Activated CD8-positive, alpha-beta memory T cell treated with anti-CD3 and anti-CD28 coated beads, Interleukin-2, amount 50 U/mL, for 48 hours (primary cell): ENCODE measurements at regions not wholly inside any gene's neighbourhood (a gene's known extent, or its start where the extent isn't known, plus 50 kb on each side); places are given as distances from the start of the nearest gene placed in this dataset.
"Not testable (repeated sequence)": the region's sequence is repeated elsewhere in the genome, so short reads cannot be mapped to it uniquely, and the experiment has no call there.

ENCODE experiments used
- DNase-seq: peaks from one replicate; pipeline ENCODE4 v3.0.0-alpha.2; 2020

DNA sequence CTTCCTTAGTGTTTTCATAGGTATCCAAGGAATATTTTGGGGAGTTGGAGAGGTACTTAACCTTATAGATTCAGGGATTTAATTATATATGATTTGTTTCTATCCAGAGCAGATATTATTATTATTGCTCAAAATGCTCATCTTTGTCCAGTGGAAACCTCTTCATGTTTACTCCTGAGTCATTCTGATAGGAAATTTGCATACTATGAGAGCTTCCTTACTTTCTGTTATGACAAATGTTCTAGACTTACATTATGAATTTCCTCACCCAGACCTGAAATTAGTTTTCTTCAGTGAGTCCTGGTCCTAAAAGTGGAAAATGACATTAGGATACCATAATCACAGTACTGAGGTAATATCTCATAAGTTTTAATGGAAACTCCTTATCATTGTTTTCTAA lies 57.5 kb upstream of the PLPPR5 start:
- no peak for DNase-seq

DNA sequence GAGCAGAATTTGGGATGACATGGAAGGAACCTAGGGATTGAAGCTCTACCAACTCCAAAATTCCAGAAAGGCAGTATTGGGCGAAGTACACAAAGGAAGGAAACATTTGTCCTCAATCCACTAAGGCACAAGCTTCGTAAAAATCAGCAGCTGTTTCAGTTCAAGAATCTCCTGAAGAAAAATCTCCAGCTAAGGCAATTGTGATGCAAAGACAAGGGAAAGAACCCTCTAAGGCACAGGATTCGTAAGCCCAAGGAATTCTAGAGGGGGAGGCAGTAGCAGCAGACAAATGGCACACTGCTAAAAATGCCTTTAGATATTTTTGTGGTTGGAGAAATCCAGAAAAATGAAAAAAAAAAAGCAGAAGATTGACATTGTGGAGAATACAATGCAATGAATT lies 64.5 kb upstream of the PLPPR5 start:
- no peak for DNase-seq

DNA sequence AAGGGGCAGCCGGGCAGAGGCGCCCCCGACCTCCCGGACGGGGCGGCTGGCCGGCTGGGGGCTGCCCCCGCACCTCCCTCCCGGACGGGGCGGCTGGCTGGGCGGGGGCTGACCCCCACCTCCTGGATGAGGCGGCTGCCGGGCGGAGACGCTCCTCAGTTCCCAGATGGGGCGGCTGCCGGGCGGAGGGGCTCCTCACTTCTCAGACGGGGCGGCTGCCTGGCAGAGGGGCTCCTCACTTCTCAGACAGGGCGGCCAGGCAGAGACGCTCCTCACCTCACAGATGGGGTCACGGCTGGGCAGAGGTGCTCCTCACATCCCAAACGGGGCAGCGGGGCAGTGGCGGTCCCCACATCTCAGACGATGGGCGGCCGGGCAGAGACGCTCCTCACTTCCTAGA lies 73.9 kb upstream of the PLPPR5 start:
- DNase-seq: not testable (repeated sequence)

DNA sequence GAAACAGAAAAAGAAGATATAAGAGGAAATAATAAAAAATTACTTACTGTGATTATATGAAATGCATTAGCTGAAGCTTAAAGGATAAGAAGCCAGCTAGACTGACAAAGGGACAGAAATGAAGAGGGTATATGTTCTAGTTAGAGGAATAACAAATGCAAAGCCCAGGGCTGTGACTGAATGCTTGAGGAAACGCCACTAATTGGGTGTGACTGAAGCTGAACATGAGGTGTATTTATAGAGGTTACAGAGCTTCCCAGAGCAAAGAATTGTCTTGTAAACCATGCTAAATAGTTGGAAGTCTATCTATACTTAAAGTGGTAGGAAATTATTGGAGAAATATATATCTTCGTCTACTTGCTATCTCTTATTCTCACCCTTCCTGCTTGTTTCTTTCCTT lies 77.7 kb upstream of the PLPPR5 start:
- DNase-seq: no peak

DNA sequence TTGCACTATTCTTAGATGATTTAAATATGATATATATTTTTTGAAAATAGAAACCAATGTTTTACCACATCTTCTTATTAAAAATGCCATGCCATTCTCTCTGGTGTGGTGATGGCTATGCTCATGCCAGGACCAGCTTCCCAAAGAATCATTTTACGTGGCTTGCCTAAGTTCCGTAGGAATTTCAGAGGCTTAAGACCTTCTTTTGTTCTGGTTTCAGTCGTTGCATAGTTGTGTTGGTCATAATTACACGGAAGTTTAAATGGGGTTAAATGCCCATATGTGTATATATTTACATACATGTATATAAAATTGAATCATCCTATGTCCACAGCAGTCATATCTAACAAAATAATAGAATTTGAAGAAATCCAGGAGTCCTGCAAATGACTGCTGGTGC lies 78.7 kb upstream of the PLPPR5 start:
- DNase-seq: no peak

DNA sequence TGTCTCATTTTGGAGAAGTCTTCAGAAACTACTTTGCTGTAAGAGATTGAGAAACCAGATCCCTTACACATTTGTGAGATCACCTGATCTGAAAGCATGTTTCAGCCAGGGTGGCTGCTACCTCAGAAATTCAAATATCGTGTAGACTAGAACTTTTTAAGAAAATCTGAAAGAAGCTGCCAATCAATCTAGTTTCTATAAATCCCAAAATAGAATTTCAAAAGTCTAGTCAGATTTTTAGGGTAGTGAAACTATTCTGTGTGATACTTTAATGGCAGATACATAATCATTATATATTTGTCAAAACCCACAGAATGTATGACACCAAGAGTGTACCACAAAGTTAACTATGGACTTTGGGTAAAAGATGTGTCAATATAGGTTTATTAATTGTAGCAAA lies 79.9 kb upstream of the PLPPR5 start:
- DNase-seq: no peak

DNA sequence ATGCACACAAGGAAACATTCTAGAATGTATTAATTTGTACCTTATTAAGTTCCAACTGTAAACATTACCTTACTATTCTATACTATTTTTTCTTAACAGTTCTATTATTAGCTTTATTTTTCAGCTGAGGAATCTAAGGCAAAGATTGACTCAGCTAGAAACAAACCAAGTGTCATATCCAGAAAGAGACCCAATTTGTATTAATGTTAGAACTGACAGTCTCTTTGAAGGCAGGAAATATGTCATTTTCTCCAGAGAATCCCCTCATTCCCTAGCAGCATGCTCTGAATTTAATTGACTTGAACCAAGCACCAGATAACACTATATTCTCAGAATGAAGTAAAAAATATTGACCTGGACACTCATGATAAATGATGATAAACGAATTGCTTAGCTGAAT lies 81.4 kb upstream of the PLPPR5 start:
- no peak for DNase-seq

DNA sequence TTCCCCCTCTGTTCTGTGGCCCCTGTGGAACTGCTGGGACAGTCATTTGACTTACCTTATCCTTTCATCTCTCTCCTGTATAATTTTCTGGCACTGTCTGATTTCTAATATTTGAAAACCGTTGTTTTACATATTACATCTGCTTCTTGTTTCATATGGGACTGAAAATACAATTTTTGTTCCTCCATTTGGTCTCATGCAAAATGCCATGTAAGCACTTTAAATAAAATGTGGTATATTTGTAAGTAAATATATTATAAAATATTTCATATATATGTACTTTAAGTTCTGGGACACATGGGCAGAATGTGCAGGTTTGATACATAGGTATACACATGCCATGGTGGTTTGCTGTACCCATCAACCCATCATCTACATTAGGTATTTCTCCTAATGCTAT lies 93.9 kb upstream of the PLPPR5 start:
- no peak for DNase-seq

DNA sequence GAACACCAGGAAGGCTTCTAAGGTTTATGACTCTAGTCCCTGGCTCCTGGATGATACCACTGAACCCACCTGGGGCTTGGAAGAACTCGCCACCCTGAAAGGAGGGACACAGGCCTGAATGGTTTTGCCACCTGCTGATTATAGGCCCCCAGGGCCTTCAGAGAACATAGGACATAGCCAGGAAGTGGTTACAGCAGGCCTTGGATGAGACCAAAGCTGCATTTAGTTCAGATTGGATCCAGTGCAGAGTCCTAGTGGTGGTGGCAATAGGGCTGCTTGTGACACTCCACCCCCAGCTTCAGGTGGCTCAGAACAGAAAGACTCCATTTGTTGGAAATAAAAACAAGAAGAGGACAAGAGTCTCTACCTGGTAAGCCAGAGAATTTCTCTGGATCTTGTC lies 101.6 kb upstream of the PLPPR5 start:
- no peak for DNase-seq

DNA sequence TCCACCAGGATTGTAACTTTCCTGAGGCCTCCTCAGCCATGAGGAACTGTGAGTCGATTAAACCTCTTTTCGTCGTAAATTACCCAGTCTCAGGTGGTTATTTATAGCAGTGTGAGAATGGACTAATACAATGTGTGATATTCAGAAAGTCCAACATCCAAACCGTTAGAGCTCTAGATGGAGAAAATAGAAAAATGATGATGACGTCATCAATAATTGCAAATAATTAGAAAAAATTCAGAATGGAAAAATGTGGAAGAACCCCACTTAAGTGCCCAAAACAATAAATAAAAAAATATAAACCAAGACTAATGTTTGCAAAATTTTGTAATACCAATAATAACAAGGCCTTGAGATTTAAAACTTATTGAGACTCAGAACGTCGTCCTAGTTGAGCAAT lies 103.0 kb upstream of the PLPPR5 start:
- DNase-seq: no peak

DNA sequence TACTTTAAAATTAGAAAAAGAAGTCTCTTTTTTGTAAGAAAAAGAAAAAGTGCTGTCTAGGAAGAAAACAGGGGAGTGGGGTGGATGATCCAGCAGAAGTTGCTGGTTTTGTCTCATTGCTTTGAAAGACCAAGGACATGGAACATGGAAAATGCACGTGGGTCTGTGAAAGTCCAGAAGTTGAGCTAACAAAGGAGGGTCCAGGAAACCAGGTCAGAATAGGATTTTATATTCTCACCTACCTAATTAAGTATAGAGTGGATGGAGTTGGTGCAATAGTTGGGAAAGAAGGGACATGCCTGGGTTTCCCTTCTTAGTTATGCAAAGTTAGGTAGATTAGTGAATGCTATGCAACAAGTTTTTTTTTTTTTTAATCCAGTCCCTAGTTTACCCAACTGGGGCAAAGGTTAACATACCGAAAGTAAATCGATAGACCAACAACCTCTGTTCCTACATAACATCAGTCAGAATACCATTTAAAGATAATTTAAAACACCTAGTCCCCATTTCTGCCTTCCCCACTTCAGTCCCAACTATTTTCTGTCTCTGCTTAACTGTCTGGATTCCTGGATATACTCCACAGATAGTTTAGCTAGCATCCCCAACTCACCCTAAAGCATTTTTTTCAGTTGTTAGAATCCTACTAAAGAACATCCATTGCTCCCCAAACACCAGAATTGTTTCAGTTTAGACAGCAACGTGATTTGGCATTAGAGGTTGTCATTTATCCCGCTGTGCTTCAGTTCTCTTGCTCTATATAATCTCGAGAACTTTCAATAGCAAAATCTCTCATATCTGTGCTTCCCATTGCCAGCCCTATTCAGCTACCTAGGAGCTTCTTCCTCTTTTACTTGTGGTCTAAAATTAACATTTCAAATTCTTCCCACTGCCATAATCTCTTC lies 105.7 kb upstream of the PLPPR5 start:
- no peak for DNase-seq

DNA sequence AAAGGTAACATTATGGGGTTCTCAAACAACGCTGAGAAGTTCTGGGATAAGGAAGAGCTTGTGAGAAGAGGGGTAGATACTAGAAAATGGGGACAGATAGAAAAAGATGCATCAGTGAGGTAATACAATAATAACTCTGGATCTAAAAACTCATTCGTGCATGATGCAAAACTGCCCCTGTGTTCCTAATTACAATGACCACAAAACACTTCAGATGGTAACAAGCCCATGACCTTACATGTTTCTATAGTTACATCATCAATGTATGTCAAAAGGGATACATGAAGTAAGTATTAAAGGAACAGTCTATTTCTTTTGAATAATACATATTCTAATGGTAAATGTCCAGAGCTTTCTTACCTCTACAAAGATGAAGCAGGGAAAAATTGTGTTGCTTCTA lies 110.6 kb upstream of the PLPPR5 start:
- DNase-seq: no peak

DNA sequence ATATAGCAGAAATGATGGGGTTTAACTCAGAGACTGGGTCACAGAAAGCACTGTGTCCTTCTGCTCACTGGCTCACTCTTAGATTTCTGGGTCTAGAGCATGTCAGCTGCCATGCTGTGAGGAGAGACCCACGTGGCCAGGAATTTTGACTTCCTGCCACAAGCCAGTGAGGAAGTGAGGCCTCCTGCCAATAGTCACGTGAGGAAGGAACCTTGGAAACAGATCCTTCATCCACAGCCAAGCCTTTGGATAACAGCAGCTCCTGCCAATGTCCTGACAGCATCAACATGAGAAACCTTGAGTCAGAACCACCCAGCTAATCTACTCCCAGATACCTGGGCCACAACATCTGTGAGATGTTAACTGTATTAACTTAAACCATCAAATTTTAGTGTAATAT lies 114.5 kb upstream of the PLPPR5 start:
- no peak for DNase-seq

DNA sequence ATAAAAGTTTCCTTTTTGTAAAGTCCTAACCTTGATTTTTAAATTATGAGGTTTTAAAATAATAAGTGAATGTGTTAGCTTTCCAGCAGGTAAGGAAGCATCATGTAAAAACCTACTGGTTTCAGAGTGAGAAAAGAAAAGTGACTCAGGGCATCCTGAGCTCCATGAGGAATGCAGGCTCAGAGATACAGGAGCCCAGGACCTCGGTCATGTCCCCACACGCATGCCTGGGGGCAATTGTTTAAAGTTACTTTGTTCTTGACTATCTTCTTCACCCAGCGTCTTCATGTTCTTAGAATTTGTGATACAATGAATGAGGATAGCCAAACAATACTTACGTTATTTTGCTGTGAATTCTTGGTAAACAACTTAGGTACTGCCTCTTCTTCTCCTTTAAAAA lies 117.4 kb upstream of the PLPPR5 start:
- no peak for DNase-seq

DNA sequence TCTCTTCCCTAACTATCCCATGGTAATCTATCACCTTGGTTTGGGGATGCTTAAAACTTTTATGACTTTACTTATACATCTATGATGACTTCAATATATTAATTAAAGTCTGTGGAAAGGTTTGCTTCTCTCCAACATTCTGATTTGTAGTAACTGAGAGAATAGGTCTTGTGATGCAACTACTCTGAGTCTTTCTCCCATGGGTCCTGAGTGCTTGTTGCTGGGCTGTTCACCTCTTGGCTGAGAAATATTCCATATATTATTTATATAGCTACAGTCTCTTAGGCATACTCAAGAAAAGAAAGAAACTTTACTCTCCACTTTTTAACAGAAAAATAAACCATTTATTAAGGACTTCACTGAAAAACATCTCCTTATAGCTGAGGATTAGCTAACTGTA lies 119.3 kb upstream of the PLPPR5 start:
- no peak for DNase-seq

DNA sequence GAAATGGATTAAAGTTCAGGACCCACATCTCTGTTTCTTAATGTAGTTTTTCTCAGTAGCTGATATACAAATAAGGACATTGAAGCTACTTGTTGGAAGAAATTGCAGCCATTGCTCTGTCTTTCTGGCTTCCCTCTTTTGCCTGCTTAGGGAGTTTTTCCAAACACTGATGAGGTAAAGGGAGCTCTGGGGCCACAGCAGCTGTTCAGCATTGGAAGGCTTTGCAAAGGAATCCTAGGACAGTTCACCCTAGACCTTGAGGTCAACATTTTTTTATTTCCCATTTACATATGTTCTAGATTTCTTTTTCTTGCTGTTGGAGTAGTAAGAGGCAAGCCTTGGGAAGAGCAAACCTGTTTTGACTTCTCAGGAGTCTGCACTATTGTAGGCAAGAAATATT lies 126.9 kb upstream of the PLPPR5 start:
- no peak for DNase-seq

DNA sequence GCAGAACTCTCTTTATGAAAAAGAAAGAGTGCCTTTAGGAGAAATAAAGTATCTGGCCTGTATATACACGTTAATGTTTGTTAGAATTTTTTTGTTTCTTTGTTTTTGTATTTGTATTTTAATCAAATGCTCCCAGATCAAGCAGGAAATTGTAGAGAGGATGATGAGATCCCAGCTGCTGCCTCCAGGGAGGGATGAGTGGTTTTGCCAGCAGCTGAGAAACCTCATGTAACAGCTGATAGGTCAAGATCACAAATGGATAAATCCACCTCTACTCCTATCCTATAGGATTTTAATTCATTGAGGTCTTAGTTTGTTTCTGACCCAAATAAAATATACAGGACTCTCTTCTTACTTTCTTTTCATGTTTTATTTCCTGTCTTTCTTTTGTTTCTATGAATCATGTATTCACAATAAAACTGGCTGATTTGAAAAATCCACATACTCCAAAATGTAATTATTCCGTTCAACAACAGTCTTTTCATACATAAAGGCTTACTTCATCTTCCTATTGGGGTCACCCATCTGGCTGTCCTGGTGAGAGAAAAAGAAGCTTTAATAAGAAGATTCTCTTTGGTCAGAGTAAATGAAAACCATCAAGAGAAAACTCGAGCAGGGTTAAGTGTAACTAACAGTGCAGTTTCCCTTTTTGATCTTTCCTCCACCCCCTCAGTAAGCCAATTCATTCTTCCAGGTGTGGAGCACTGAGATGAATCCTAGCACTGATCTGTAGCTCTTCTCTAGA lies 129.3 kb upstream of the PLPPR5 start:
- no peak for DNase-seq

DNA sequence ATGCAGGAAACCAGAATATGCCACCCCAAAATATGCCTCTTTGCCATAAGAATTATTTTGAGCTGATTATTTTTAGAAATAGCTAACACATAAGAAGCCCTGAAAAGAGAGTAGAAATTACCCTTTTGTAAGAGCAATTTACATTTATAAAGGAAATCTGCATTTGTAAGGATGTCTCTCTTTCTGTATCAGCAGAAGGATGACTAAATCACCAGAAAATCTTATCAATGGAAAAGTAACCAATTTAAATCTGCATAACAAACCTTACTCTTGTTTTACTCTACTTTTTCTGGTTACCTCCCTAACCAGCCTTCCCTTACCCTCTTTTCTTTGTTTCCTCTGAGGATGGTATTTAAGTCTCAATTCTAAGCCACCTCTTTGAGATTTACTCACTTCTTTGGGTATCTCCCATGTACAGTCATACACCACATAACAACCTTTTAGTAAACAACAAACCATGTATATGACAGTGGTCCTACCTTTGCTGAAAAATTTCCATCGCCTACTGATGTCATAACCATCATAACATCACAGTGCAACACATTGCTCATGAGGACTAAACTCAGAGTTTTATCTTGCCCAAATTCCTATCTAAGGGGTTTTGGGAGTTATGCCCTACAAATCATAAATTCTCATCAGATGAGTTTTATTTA lies 126.6 kb upstream of the PLPPR4 start:
- no peak for DNase-seq

DNA sequence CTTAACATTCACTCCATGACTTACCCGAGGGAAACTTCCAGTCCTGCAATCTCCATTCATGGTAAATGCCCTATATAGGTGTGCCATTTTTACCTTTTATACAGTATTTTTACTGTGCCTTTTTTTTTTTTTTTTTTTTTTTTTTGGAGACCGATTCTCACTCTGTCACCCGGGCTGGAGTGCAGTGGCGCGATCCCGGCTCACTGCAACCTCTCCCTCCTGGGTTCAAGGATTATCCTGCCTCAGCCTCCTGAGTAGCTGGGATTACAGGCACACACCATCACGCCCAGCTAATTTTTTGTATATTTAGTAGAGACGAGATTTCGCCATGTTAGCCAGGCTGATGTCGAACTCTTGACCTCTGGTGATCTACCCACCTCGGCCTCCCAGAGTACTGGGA lies 124.4 kb upstream of the PLPPR4 start:
- DNase-seq: no peak

DNA sequence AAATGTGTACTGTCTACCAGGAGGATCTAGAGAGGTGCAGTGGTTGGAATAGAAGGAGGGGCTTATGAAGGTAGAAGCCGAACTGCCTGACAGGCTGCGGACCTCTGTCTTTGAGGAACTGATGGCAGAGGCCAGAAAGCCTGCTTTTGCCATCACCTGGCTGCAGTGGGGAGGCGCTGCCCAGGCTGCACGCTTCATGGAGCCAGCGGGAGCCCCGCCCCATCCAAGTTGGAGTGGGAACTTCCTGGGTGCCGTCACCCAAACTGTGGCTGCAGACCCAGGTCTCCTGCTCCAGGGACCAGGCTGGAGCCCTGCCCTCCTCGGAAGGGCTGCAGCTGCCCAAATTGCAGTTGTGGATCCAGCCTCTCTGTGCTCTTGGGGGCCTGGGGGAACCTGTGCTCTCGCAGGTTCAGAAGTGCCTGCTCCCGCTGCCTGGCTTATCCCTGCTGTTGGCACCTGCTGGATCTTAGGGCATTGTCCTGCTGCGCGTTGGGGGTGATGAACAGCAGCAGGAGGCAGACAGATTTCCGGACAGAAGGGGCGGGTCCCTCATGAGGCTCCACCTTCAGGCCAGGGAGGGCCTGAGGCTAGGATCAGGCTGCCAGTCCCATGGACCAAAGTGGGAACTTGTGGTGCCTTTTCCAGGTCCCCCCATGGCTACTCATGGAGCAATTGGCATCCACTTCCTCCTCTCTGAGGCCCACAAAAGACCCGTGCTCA lies 118.0 kb upstream of the PLPPR4 start:
- DNase-seq: no peak

DNA sequence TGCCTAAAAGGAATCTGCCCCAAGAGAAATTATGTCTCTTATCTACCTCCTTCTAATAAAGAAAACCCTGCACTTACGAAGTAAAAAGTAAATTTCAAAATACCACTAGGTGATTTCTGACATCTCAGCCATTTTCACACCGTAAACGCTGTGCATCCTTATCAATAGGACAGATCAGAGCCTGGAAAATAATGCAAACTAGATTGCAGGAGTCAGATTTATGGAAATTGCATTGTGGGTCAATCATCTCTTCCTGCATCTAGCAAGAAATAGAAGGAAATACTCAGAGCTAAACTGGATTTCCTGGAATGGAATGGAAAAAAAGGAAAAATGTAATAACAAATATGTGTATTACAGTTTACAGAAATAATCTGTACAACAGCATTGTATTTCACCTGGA lies 114.3 kb upstream of the PLPPR4 start:
- no peak for DNase-seq

DNA sequence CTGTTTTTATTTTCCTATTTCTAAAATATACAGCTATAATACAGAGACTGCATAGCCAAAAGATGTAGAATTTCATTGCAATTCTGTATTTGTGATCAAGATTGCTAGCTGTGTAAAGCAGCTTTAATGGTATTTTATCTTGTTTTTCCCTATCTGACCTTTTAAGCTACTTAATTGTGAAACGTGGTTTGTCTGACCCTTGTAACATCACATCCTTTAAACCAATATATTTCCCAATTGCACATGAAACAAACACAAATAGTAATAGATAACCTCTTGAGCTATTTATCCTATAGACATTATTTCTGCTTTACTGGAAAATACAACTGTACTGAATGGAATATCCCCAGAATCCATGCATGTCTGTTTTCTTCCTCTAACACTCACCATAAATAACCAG lies 112.2 kb upstream of the PLPPR4 start:
- DNase-seq: no peak

DNA sequence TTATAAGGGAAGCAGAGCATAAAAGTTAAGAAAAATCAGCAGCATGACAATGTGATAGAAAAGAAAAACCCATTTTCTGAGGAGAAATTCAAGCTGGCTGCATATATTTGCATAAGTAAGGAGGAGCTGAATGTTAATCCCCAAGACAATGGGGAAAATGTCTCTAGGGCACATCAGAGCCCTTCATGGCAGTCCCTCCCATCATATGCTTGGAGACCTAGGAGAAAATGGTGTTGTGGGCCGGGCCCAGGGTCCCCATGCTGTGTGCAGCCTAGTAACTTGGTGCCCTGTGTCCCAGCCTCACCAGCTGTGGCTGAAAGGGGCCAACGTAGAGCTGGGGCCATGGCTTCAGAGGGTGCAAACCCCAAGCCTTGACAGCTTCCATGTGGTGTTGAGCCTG lies 100.6 kb upstream of the PLPPR4 start:
- no peak for DNase-seq
